GM12875 (cell line): ENCODE measurements at regions not wholly inside any gene's neighbourhood (a gene's known extent, or its start where the extent isn't known, plus 50 kb on each side); places are given as distances from the start of the nearest gene placed in this dataset.

Source experiments
- H3K4me3 ChIP-seq: one replicate; pipeline ENCODE4 v1.5.1; 2011; ENCODE audit warnings: low read depth, low read length, control low read depth
- CTCF ChIP-seq: IDR thresholded peaks from 2 replicates; pipeline ENCODE4 v1.5.1; 2011; ENCODE audit warnings: low read depth, mild to moderate bottlenecking, control low read depth, inconsistent platforms, low read length, moderate library complexity, borderline replicate concordance; ENCODE audit not compliant: insufficient read depth

GRCh38 chr5:119919279-119919678, 289.9 kb downstream of the FAM170A start:
- TF ChIP-seq CTCF: no peak
- no peak overlapping the region for H3K4me3 ChIP-seq

- no peak for TF ChIP-seq CTCF
- H3K4me3 ChIP-seq: no peak overlapping the region
Observed at GRCh38 chr5:119926301-119926700, 296.9 kb downstream of the FAM170A start.

- TF ChIP-seq CTCF: no peak
- no peak overlapping the region for H3K4me3 ChIP-seq
Observed at GRCh38 chr5:119928974-119929373, 299.6 kb downstream of the FAM170A start.

GRCh38 chr5:119930490-119930889, 301.1 kb downstream of the FAM170A start:
- H3K4me3 ChIP-seq: no peak overlapping the region
- no peak for TF ChIP-seq CTCF

GRCh38 chr5:119943148-119943547, 313.8 kb downstream of the FAM170A start:
- TF ChIP-seq CTCF: no peak
- no peak overlapping the region for H3K4me3 ChIP-seq

- TF ChIP-seq CTCF: no peak
- H3K4me3 ChIP-seq: no peak overlapping the region
Observed at GRCh38 chr5:119945691-119946090, 316.3 kb downstream of the FAM170A start.

GRCh38 chr5:119948162-119948561, 318.8 kb downstream of the FAM170A start:
- no peak for TF ChIP-seq CTCF
- no peak overlapping the region for H3K4me3 ChIP-seq
